ENCODE measurements at regions not wholly inside any gene's neighbourhood (a gene's known extent, or its start where the extent isn't known, plus 50 kb on each side); places are given as distances from the start of the nearest gene placed in this dataset.

DNA sequence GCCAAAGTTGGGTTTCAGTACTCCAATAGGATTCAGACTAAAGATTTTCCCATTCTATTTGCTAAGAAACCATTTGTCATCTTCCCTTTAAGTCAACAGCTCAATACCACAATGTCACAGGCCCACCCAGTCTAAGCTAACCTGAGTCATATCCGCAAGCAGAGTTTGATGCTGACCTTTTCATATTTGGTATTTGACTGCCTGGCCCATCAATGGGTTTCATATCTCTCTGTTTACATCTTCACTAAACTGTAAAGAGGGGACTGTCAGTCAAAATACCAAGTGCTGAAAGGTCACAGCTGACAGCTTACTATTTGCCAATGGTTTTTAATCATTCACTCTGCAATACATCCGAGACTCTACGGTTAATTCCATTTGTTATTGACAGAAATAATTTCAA lies 707.5 kb upstream of the ACTRT1 start:
- TF ChIP-seq, protein P1, sequence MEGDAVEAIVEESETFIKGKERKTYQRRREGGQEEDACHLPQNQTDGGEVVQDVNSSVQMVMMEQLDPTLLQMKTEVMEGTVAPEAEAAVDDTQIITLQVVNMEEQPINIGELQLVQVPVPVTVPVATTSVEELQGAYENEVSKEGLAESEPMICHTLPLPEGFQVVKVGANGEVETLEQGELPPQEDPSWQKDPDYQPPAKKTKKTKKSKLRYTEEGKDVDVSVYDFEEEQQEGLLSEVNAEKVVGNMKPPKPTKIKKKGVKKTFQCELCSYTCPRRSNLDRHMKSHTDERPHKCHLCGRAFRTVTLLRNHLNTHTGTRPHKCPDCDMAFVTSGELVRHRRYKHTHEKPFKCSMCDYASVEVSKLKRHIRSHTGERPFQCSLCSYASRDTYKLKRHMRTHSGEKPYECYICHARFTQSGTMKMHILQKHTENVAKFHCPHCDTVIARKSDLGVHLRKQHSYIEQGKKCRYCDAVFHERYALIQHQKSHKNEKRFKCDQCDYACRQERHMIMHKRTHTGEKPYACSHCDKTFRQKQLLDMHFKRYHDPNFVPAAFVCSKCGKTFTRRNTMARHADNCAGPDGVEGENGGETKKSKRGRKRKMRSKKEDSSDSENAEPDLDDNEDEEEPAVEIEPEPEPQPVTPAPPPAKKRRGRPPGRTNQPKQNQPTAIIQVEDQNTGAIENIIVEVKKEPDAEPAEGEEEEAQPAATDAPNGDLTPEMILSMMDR (IDR thresholded peaks at IDR 0.05; ENCODE audit: control insufficient read depth, insufficient read depth, low read depth, low read length, missing control alignments): no peak
- DNase-seq (ENCODE audit: low read depth): no peak
- H3K4me3 ChIP-seq (ENCODE audit: control insufficient read depth, low read depth, low read length): no peak overlapping the region

DNA sequence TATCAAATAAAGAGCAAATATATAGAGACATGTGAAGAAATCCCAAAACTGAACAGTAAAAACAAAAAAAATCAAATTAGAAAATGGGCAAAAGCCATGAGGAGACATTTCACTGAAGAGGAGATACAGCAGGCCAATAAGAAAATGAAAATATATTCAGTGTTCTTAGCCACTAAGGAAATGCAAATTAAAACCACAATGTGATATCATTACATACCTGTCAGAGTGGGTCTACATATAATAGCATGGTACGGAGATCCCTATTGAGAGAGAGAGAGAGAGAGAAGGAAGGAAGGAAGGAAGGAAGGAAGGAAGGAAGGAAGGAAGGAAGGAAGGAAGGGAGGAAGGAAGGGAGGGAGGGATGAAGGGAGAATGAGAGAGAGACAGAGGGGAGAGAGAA lies 707.0 kb upstream of the ACTRT1 start:
- no peak overlapping the region for H3K4me3 ChIP-seq (ENCODE audit: control insufficient read depth, low read depth, low read length)

DNA sequence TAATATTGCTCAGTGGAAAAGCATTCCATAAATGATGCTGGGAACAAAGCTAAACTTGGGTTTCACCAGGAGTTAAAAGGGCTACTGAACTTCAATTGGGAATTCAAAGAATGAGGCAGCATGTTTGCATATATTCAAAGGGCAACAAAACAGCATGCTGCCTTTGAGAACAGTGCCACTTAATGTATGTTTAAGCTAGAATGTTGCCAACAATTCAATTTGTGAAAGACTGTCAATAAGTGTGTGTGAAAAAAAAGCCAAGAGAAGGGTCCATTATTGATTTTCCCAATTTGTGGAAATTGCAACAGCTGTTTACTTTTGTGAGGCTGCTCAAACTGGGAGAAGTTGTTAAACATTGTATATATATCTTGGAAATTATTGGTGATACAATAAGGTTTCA lies 701.9 kb upstream of the ACTRT1 start:
- H3K4me3 ChIP-seq (ENCODE audit: control insufficient read depth, low read depth, low read length): no peak overlapping the region
- TF ChIP-seq, protein P1 (IDR thresholded peaks at IDR 0.05; ENCODE audit: control insufficient read depth, insufficient read depth, low read depth, low read length, missing control alignments): no peak
- DNase-seq (ENCODE audit: low read depth): no peak

More for the DNA sequence above, 707.0 kb upstream of the ACTRT1 start:
- no peak for DNase-seq (ENCODE audit: low read depth)
- TF ChIP-seq, protein P1 (IDR thresholded peaks at IDR 0.05; ENCODE audit: control insufficient read depth, insufficient read depth, low read depth, low read length, missing control alignments): no peak

DNA sequence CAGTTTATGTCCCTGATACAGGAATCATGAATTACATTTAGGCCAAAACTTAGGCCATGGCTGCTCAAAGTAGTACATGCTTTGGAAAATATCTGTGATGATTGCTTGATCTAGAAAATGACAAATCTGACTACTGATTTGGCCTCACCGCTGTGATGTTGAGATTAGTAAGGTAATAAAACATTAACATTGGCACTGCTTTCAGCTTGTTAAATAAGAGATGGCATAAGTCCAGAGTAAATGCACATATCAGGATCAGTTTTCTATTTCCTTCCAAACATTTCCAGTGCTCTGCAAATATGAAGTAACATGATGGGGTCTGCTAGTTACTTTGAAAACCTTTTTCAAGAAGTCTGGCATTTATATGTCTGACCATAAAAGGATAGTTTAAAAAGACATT lies 687.3 kb upstream of the ACTRT1 start:
- TF ChIP-seq, protein P1 (IDR thresholded peaks at IDR 0.05; ENCODE audit: control insufficient read depth, insufficient read depth, low read depth, low read length, missing control alignments): no peak
- no peak overlapping the region for H3K4me3 ChIP-seq (ENCODE audit: control insufficient read depth, low read depth, low read length)
- DNase-seq (ENCODE audit: low read depth): no peak

DNA sequence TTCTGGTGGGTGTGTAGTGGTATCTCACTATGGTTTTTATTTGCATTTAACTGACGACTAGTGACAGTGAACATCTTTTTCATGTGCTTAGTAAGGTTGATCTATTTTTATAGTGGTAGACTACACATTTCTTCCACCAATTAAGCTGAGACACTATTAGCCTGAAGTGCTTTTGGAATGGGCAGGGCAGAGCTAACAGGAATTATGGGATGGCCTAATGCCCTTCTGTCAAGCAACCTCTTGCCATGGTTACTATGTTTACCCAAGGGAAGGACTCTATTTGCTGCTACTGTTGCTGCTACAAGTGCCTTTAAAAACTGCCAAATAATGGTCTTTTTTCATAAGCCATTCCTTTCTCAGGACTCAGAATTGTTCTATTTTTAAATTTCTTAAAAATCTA lies 676.7 kb upstream of the ACTRT1 start:
- DNase-seq (ENCODE audit: low read depth): no peak
- TF ChIP-seq, protein P1 (IDR thresholded peaks at IDR 0.05; ENCODE audit: control insufficient read depth, insufficient read depth, low read depth, low read length, missing control alignments): no peak
- no peak overlapping the region for H3K4me3 ChIP-seq (ENCODE audit: control insufficient read depth, low read depth, low read length)

DNA sequence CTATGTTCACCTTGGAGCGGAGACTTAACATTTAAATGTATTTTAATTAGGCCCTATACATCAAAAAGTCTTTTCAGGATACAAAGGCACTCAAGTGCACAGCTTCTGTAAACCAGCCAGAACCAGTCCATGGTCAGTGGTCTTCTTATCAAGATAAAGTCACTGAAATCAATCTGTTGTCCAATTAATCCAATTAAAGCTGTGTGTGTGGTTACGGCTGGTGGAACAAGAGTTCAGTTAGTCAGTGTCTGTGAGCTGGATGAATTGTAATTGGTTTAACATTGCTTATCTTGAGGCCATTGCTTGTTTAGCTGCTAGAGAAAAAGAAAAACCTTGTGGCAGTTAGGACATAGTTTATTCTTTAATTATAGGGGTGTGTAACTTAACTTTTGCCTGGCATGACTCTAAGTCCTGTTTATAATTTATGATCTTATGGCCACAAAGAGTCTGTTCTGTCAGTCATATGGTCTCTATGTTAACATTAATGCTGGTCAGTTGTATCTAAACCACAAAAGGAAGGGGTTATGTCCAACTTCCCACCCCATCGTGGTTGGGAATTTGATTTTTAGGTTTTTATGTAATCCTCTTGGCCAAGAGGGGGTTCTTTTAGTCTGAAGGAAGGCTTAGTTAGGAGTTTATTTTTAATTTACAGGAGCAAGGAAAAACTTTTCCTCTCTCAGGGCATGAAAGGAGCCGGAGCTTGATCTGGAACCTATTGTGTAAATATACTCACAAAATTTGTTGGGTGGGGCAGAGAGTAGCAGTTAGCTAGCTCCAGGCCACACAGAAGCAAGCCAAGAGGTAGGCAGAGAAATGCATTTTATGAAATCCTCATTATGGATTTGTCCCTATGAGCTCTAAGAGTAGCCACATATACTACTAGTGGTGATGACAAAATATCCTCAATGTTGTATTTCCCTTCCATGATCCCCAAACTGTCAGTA lies 665.7 kb upstream of the ACTRT1 start:
- H3K4me3 ChIP-seq (ENCODE audit: control insufficient read depth, low read depth, low read length): no peak overlapping the region
- TF ChIP-seq, protein P1 (IDR thresholded peaks at IDR 0.05; ENCODE audit: control insufficient read depth, insufficient read depth, low read depth, low read length, missing control alignments): no peak
- DNase-seq (ENCODE audit: low read depth): no peak

All from AG09309 (cell line).